IMR-90 (cell line): ENCODE measurements at regions not wholly inside any gene's neighbourhood (a gene's known extent, or its start where the extent isn't known, plus 50 kb on each side); places are given as distances from the start of the nearest gene placed in this dataset.

Source experiments
- ATAC-seq: fragments of 200-7000 bp; cut with Tn5 transposase; 2 replicates; pipeline ENCODE4 v1.9.1; 2020; ENCODE audit warnings: low read depth, mild to moderate bottlenecking, moderate library complexity
- BruUV-seq: library from RNA; stranded (reverse); fragments of 400-500 nt; replicated peaks from 2 replicates; lab custom pipeline; 2021; lab: Mats Ljungman, UMichigan
- CTCF ChIA-PET: fragments of 300-600 bp; formaldehyde crosslinking; extraction: SDS; loops from one replicate; lab custom pipeline; 2021; ENCODE audit warnings: antibody characterized with exemption; lab: Yijun Ruan, JAX
- POLR2A ChIA-PET: fragments of 300-600 bp; sonication (Branson Sonifier 250); formaldehyde crosslinking; loops from one replicate; lab custom pipeline; 2022; ENCODE audit warnings: antibody characterized with exemption; ENCODE audit not compliant: unreplicated experiment; lab: Charles Lee
- DNase-seq: peaks from one replicate; pipeline ENCODE4 v3.0.0; 2013
- H2AFZ ChIP-seq: replicated peaks from 2 replicates; pipeline ENCODE3; 2013; ENCODE audit warnings: low read length, mild to moderate bottlenecking; ENCODE audit not compliant: poor library complexity
- H2AK5ac ChIP-seq: 2 replicates; pipeline ENCODE4 v1.6.1; 2013; ENCODE audit warnings: low read depth, low read length, inconsistent platforms
- H2AK9ac ChIP-seq: replicated peaks from 2 replicates; pipeline ENCODE3; 2013; ENCODE audit warnings: mild to moderate bottlenecking, low read depth, low read length, moderate library complexity; ENCODE audit not compliant: poor library complexity
- H2BK120ac ChIP-seq: 2 replicates; pipeline ENCODE4 v1.6.1; 2013; ENCODE audit warnings: low read depth, low read length, inconsistent platforms
- H2BK15ac ChIP-seq: 3 replicates; pipeline ENCODE4 v1.6.1; 2013; ENCODE audit warnings: low read depth, low read length, inconsistent platforms
- H2BK20ac ChIP-seq: 2 replicates; pipeline ENCODE4 v1.6.1; 2013; ENCODE audit warnings: low read depth, mild to moderate bottlenecking, inconsistent platforms, low read length, moderate library complexity
- H2BK5ac ChIP-seq: 2 replicates; pipeline ENCODE4 v1.6.1; 2013; ENCODE audit warnings: mild to moderate bottlenecking, low read depth, low read length, inconsistent platforms; ENCODE audit not compliant: poor library complexity, severe bottlenecking
- H3K14ac ChIP-seq: replicated peaks from 2 replicates; pipeline ENCODE4 v1.6.1; 2013; ENCODE audit warnings: low read depth, low read length, inconsistent platforms
- H3K18ac ChIP-seq: 2 replicates; pipeline ENCODE4 v1.6.1; 2013; ENCODE audit warnings: low read depth, low read length, control low read depth
- H3K23ac ChIP-seq: 2 replicates; pipeline ENCODE4 v1.6.1; 2013; ENCODE audit warnings: low read depth, low read length, inconsistent platforms
- H3K27ac ChIP-seq: 2 replicates; pipeline ENCODE4 v1.5.1; 2013; ENCODE audit warnings: mild to moderate bottlenecking, control low read depth, low read length; ENCODE audit not compliant: insufficient read depth
- H3K27me3 ChIP-seq: 2 replicates; pipeline ENCODE4 v1.6.1; 2013; ENCODE audit warnings: low read length; ENCODE audit not compliant: control insufficient read depth, insufficient read depth
- H3K36me3 ChIP-seq: 2 replicates; pipeline ENCODE4 v1.6.1; 2013; ENCODE audit warnings: low read length, mixed read lengths; ENCODE audit not compliant: control insufficient read depth, insufficient read depth
- H3K4ac ChIP-seq: 2 replicates; pipeline ENCODE4 v1.6.1; 2013; ENCODE audit warnings: low read depth, low read length, inconsistent platforms
- H3K4me1 ChIP-seq: 2 replicates; pipeline ENCODE4 v1.6.1; 2013; ENCODE audit warnings: low read length, mixed read lengths; ENCODE audit not compliant: control insufficient read depth, insufficient read depth
- H3K4me2 ChIP-seq: 2 replicates; pipeline ENCODE4 v1.6.1; 2013; ENCODE audit warnings: low read depth, mild to moderate bottlenecking, control low read depth, low read length, moderate library complexity
- H3K4me3 ChIP-seq: 2 replicates; pipeline ENCODE4 v1.5.1; 2013; ENCODE audit warnings: low read depth, mild to moderate bottlenecking, control low read depth, low read length, moderate library complexity; ENCODE audit not compliant: insufficient read depth
- H3K56ac ChIP-seq: 2 replicates; pipeline ENCODE4 v1.6.1; 2013; ENCODE audit warnings: low read length, inconsistent platforms; ENCODE audit not compliant: insufficient read depth; ENCODE audit errors: extremely low read depth
- H3K79me1 ChIP-seq, 2 experiments: 2 replicates each; pipeline ENCODE4 v1.6.1; 2013; ENCODE audit warnings: low read length in 2 of 2, inconsistent platforms in 1 of 2, low read depth in 1 of 2
- H3K9ac ChIP-seq: 2 replicates; pipeline ENCODE4 v1.6.1; 2013; ENCODE audit warnings: low read depth, low read length, control low read depth
- H3K9me1 ChIP-seq: 2 replicates; pipeline ENCODE4 v1.6.1; 2013; ENCODE audit warnings: low read length, inconsistent platforms; ENCODE audit not compliant: insufficient read depth
- H3K9me3 ChIP-seq: 2 replicates; pipeline ENCODE4 v1.6.1; 2013; ENCODE audit warnings: low read length; ENCODE audit not compliant: control insufficient read depth, insufficient read depth
- H4K20me1 ChIP-seq: 2 replicates; pipeline ENCODE4 v1.6.1; 2013; ENCODE audit warnings: low read length, inconsistent platforms; ENCODE audit not compliant: insufficient read depth
- H4K5ac ChIP-seq: 2 replicates; pipeline ENCODE4 v1.6.1; 2013; ENCODE audit warnings: mild to moderate bottlenecking, low read depth, low read length, control low read depth
- H4K8ac ChIP-seq, 2 experiments: 2 replicates each; pipeline ENCODE4 v1.6.1; 2013; ENCODE audit warnings: low read depth in 2 of 2, low read length in 2 of 2, control low read depth in 1 of 2, inconsistent platforms in 1 of 2
- H4K91ac ChIP-seq: 2 replicates; pipeline ENCODE4 v1.6.1; 2013; ENCODE audit warnings: low read depth, low read length, inconsistent platforms; ENCODE audit not compliant: insufficient read depth
- RAD21 ChIP-seq: IDR thresholded peaks from 2 replicates; pipeline ENCODE4 v1.6.1; 2012; ENCODE audit warnings: low read length, improper control_type of control experiment
- WGBS, 2 experiments: methylation state at CpG; one replicate each; pipeline versions ENCODE4 v1.1.5 to v1.1.7; 2013; ENCODE audit warnings: missing lambda C conversion rate in 2 of 2; ENCODE audit not compliant: insufficient read length in 1 of 2; ENCODE audit errors: extremely low coverage in 2 of 2; 5-methylcytosine and 5-hydroxymethylcytosine counted together
- dilution Hi-C: fragments of 300-500 bp; cut with HindIII; formaldehyde crosslinking; loops from one replicate; pipeline ENCODE4 v1.14.3; 2018; ENCODE audit warnings: low sequenced_read_pairs; ENCODE audit not compliant: unreplicated experiment
- in situ Hi-C: fragments of 300-500 bp; cut with MboI; formaldehyde crosslinking; loops from 3 replicates; pipeline ENCODE4 v1.14.3; 2019; ENCODE audit warnings: low sequenced_read_pairs, inconsistent platforms, mixed read lengths
- intact Hi-C: fragments of 100-400 bp; cut with micrococcal nuclease; formaldehyde crosslinking; loops from 2 replicates; pipeline ENCODE4 v1.10.0; 2022

- ChIA-PET CTCF (interaction anchor here (1.4 kb wide), 1 partner anchor 9 kb away, joined by 3 read pairs; no protein-coding TSS in a partner anchor), POLR2A (no interaction called here)
- Histone ChIP-seq H3K9me1 (no peaks in the 10 kb centered on the region), H2AK9ac (no peak overlapping the region), H3K9ac (no peak overlapping the region), H4K8ac (no peak overlapping the region), H3K14ac (no peak overlapping the region), H3K9me3 (no peaks in the 10 kb centered on the region), H3K36me3 (no peaks in the 10 kb centered on the region), H2BK120ac (no peak overlapping the region), H4K20me1 (no peaks in the 10 kb centered on the region), H3K4me3 (no peak overlapping the region), H2BK15ac (no peak overlapping the region), H4K91ac (no peak overlapping the region), H2BK20ac (no peak overlapping the region), H3K4ac (no peak overlapping the region), H3K27me3 (no peaks in the 10 kb centered on the region), H2AK5ac (no peak overlapping the region), H2AFZ (no peak overlapping the region), H3K4me1 (no peaks in the 10 kb centered on the region), H3K4me2 (no peak overlapping the region), H3K56ac (no peak overlapping the region), H3K23ac (no peak overlapping the region), H3K27ac (no peak overlapping the region), H3K79me1 (no peaks in the 10 kb centered on the region), H4K5ac (no peak overlapping the region), H2BK5ac (no peak overlapping the region), H3K18ac (no peak overlapping the region)
- in situ Hi-C loops: no loop called here
- DNase-seq (no peak), ATAC-seq (no peak)
- BruUV-seq: no TSS peak
- dilution Hi-C loops: no loop called here
- no CpG with 5 or more reads among the region's 2 CpGs for WGBS, 2 experiments
- intact Hi-C loops: no loop called here
- TF ChIP-seq RAD21: no peak
These were observed 592.7 kb downstream of the USP25 start for GRCh38 chr21:16322454-16322853.
